ENCODE measurements at regions not wholly inside any gene's neighbourhood (a gene's known extent, or its start where the extent isn't known, plus 50 kb on each side); places are given as distances from the start of the nearest gene placed in this dataset.

- no peak for DNase-seq
Observed at GRCh38 chr12:111034083-111034885, 113.9 kb upstream of the MYL2 start, which contains the start of gene CUX2. CUX2 (plus strand) TSS chr12:111034165.

DNA sequence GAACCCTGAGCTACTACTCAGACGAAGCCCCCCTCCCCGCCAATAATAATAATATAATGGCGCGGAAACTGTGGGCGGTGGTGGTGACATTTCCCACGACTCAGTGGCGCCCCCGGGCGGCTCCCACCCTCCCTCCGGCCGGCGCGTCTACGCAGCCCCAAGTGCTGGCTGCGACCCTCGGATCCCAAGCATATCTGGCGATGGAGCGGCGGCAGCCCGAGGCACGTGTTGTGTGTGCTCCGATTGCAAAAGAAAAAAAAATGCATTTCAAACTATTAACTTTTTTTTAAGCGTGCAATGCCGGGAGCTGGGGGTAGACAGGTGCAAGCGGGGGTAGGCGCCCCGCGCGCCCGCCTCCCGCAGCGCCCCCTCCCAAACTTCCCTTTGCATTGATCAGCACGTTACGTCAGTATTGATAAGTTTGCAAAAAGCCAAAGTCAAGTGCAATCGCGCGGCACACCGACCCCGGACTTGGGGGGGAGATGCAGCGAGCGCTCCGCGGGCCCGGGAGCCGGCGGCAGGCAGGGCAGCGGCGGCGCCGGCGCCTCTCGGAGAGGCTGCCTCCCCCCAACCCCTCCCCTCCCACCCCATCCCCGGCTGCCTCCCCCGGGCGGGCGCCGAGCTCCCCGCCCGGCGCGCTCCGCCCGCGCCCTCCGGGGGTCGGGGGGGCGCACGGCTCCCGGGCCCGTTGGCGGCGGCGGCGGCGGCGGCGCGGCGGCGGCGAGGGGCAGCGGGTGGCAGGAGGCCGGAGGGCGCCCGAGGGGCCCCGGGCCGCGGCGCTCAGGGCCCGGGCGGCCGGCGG is 113.1 kb upstream of the MYL2 start:
- no peak for DNase-seq

DNA sequence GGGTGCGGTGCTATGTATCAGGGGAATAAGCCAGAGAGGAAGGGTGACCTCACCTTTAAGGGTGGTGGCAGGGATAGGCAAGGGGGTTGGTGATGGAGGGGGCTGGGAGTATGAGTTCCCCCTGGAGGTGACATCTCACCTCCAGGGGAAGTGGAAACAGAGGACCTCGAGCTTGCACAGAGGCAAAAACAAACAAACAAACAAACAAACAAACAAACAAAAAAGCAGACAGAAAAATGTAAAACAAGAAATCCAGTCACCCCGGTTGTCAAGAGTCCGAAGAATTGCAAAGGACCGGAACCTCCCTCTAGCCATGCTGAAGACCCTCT is 112.2 kb upstream of the MYL2 start:
- DNase-seq, result no peak

GRCh38 chr12:111031916-111032590 is 111.7 kb upstream of the MYL2 start:
- no peak for DNase-seq

DNA sequence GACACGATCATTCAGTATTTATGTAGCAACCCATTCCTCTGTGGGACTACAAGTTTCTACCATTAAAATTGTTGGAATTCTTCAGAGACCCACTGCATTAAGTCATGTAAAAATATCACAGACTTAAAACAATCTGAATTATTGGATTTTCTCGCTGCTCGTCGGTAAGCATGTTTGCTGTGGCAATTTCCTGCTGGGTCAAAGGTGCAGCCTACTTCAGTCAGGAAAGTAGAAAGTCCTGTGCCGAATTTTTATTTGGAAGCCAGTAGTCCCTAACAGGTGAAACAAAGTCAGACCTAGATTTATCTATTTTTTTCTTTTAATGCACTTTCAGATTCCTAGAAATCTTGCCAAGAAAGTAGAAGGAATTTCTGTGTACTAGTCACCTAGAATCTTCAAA is 110.4 kb upstream of the MYL2 start:
- DNase-seq, result no peak

DNA sequence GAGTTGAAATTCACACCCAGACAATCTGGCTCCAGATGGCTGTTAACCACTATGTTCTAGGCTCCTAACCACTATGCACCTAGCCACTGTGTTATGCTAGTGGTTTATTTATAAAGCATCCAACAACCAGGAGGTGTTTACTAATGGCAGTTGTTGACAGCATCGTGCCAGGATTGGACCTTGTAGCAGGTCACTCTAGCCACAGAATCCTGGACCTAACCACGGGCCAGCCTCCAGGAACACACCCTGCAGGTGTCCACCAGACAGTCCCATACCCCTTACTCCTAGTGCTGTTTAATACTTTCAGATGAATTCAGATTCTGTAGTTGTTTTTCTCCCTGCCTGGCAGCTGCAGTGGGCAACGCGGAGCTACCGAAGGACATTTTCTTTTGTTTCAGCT is 109.4 kb upstream of the MYL2 start:
- no peak for DNase-seq

- DNase-seq, result no peak
Observed at GRCh38 chr12:111029305-111029704, 108.9 kb upstream of the MYL2 start.

GRCh38 chr12:111028830-111029229 is 108.5 kb upstream of the MYL2 start:
- DNase-seq, result no peak

- DNase-seq, result no peak
Observed at GRCh38 chr12:111027431-111027830, 107.1 kb upstream of the MYL2 start.

- no peak for DNase-seq
Observed at GRCh38 chr12:111025792-111026430, 105.5 kb upstream of the MYL2 start.

DNA sequence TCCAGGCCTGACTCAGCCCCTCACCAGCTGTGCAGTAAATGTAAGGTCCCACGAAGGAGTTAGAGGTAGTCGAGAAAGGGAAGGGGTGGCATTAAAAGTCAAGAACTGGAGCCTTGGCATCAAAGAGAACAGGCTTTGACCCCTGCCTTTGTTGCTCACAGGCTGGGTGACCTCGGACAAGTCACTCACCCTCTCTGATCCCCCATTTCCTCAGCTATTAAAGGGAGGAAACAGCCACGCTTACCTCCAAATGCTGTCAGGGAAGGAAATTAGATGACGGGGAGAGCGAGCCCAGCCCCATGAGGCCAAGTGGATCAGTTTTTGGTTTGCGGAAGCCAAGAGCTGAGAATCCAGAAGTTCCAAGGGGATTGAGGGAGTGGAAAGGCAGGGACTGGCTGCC is 104.9 kb upstream of the MYL2 start:
- no peak for DNase-seq

DNA sequence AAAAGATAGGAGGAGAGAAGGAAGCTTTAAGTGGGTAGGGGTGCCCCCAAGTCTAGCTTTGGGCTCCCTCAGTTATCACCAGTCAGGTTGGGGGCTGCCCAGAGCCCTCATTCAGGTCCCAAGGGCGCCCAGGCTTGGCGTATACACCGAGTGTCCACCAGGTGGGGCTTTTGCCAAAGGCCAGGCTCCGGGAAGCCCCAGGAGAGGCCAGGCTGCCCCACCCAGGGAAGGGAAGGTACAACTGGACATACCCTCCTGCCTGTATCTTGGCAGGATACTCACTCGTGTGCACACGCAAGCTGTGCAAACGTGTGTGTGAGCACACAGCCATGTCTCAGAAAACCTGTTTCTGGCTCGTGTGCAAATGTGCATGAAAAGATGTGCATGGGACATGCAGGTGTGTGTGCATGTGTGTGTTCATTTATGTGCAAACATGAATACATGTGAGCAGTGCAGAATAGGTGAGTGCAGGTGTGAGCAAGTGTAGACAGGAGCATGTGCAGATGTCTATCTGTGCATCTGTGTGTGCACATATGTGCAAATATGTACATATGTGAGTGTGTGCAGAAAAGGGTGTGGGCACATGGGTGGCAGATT is 103.9 kb upstream of the MYL2 start:
- peak; percentile 8 to 13 (median 10) for DNase-seq

GRCh38 chr12:111022386-111022785 is 102.0 kb upstream of the MYL2 start:
- no peak for DNase-seq

DNA sequence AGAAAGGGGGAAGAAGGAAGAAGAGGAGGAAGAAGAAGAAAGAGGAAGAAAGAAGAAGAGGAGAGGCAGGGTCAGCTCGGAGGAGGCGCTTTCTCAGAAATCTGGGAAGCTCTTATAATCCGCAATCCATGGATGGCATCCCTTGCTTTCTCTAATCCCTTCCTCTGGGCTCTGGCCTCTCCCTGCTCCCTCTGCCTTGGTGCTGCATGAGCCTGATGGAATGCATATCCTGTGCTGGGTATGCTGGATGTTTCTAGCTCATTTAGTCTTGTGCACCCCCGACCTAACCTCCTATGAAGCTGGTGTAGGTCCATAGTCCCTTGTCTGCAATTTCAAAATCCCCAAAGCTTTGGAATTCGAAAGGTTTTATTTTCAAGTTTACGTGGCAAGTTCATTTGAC is 94.2 kb upstream of the MYL2 start:
- no peak for DNase-seq

DNA sequence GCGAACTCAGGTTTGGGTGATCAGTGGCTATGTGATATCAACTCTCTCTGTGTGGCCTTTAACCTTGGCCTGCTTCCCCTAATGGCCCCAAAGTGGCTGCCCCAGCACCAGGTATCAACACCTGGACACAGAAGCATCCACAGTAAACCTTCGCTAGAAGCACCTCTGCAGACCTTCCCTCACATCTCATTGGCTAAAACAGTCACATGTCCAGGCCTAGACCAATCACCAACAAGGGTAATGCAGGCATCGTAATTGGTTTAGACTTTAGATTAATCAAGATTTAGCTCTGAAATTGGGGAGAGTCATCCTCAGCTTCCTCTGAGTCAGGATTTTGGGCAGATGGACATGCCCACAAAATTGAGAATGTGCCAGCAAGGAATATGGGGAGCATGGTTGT is 92.5 kb upstream of the MYL2 start:
- no peak for DNase-seq

- DNase-seq, result no peak
Observed at GRCh38 chr12:111011999-111012600, 91.7 kb upstream of the MYL2 start.

DNA sequence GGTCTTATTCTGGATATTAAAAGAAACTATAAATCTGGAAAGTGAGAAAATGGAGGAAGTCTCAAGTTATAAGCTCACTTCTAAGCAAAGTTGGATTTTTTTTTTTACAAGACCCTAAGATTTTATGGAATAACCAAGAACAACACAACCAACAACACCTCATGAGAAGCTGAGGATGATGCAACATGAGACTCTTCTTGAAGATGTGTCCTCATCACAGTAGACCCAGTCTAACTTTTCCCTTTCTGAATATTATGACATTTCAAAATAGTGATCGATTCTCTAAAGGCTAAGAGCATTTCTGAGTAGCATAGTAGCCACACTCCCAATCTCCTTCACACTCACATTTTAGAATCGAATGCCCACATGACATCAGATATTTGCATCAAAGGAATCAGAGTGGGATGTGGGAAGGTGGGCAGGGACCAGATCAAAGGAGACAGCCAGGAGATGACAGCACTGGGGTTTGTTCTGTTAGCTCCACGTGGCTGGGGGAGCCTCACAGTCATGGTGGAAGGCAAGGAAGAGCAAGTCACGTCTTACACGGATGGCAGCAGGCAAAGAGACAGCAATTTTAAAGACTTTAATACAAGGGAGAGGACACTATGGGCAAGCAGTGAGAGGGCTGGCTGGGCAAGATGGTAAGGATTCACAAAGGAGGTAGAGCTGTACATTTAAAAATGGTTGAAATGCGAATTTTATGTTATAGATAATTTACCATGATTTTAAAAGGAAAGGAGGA is 90.7 kb upstream of the MYL2 start:
- DNase-seq, result no peak

- DNase-seq, result no peak
Observed at GRCh38 chr12:111010061-111010460, 89.7 kb upstream of the MYL2 start.

DNA sequence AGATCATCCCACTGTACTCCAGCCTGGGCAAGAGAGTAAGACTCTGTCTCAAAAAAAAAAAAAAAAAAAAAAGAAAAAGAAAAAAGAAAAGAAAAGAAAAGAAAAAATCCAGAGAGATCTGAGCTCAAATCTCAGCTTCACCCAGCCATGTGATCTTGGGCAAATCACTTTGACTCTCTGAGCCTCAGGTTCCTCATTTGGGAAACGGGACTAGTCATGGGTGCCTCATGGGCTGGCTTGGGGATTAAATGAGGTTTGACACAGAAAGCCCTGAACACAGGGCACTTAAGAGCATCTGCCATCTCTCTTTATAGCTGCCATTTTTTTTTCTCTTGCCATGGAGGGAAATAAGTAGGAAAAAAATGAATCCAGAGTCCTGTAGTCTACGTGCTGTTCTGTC is 86.2 kb upstream of the MYL2 start:
- DNase-seq, result no peak

GRCh38 chr12:110998971-110999370 is 78.6 kb upstream of the MYL2 start:
- DNase-seq, result no peak

- no peak for DNase-seq
Observed at GRCh38 chr12:110998165-110998564, 77.8 kb upstream of the MYL2 start.

GRCh38 chr12:110996415-110996814 is 76.0 kb upstream of the MYL2 start:
- DNase-seq, result no peak

Measured in activated CD4-positive, CD25-positive, alpha-beta regulatory T cell (primary cell).